NCI-H146 (cell line): ENCODE measurements at regions not wholly inside any gene's neighbourhood (a gene's known extent, or its start where the extent isn't known, plus 50 kb on each side); places are given as distances from the start of the nearest gene placed in this dataset.
A peak's percentile ranks its signal among the peaks of the same experiment; 100 is the strongest.

Experiments
- DNase-seq: peaks from one replicate; lab custom pipeline; 2025; lab: John Stamatoyannopoulos, UW

DNA sequence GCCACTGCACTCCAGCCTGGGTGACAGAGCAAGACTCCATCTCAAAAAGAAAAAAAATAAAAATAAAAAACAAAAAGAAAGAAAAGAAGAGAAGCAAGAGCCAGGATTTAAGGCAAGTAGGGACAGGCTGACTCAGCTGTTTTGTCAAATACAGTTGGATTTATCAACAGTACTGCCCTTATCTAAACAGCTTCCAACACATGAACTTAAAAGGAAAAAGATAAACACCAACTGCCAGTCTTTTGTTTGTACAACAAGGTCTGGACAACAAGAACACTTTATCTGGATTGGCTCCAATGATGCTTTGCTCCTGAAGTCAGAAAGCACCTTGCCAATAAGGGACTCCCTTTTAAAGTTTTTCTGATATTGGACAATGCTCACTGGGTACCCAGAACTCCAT, 886.0 kb downstream of the ADGRL2 start:
- DNase-seq: no peak

DNA sequence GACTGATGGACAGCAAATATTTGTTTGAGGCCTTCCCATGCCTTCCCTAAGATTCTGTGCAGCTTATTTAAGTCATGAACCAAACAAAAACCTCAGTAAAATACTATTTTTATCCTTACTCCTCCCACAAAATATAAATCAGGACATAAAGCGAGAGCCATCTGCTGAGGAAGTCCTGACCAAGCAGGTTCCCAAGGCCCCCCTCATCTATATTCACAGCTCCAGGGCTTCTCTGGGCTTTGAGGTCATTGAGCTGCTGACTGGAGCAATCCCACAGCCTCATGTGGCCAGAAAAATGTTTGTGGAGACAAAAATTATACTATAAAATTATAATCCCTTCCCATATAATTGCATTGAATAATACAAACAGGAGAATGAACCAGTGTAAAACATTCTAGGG, 846.2 kb downstream of the ADGRL2 start:
- no peak for DNase-seq

DNA sequence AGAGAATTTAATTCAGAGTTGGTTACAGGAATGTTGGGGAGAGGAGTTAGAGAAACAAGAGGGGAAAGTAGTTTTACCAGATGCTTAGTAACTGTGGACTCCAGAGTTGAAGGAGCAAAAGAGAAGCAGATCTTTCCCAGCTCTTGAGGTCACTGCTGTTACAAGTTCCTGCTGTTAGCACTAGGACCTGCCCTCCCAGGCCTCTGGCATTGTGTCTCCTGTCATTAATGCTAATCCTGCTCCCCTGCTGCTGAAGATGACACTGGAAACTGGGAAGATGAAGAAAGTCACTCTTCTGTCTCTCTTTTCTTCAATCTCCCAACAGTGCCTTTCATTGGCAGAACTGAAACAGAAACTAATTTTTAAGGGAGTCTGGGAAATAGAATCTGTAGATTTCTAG, 845.6 kb downstream of the ADGRL2 start:
- no peak for DNase-seq

DNA sequence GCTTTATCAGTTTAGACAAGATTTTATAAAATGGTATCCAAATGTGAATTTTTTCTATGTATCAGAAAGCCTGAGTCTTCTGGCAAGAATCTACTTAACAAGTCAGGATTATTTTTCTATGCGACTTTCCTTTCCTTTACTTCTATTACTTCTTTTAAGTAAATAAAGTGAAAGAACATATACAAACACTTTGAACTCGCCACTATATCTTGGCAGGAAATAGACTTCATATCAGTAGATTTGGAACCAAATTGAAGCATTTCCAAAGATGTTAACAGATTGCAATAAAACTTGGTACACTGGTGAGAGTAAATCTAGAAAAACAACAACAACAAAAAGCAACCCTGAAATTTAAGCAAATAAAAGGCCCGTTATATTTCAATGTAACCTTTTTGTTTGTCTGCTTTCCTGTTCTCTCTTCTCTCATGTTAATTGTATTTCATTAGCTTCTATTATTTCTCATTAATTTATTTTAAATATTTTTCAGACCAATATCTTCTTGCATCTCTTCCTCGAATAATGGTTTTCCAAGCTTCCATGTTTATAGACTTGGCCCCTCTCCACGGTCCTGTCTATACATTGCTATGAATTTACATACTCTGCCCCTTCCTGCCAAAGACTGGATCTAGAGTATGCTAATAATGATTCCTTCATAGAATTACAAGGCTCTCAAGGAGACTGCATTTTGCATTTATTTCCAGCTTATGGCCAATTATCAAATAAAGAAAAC, 843.6 kb downstream of the ADGRL2 start:
- no peak for DNase-seq

DNA sequence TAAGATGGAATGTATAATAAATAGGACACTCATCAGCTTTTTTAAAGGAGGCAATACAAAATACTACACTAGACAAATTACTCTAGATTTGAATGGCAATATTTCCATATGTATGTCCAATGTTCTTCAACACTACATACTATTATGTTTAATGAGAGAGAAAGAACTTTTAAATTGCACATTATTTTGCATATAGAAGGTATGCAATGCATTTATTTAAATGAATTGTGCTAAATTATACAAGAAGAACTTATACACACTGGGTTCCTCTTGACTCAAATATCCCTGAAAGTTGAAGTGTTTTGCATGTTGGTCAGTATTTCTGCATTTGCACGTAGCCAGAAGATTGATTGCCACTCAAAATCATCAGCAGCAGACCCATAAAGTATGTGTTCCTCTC, 839.6 kb downstream of the ADGRL2 start:
- DNase-seq: no peak

DNA sequence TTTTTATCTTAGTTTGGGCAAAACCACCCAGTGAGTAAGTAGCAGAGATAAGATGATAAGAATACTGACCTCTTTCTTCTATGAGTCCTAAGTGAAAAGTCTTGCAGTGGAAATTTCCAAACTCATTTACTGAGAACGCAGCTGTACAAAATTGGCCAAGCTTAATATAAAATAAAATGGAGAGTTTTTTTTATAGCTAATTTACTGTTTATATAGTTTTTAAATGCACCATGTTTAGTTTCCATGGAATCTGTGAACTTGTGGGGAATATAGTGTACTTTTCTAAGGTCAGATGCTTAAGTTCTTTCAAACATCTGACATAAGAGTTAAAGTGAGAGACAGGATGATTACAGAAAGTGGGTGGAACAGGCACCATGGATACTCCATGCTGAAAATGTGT, 833.5 kb downstream of the ADGRL2 start:
- DNase-seq: no peak

DNA sequence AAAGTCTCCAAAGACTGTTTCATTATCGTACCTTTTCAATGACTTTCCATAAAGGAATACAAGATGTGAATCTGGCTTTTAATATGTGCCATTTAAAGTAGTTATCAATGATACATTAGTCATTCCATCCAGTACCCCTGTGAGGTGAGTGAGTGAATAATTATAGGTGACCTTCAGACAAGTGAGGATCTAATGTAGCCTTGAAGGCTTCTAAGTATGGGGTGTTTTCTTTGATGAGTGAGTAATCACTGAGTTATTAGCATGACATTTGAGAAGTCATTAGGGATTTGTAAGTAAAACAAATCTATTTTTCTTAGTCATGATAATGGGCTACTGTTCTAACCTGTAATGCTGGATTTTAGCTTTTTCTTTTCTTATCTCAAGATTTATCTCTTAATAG, 831.4 kb downstream of the ADGRL2 start:
- DNase-seq: no peak

DNA sequence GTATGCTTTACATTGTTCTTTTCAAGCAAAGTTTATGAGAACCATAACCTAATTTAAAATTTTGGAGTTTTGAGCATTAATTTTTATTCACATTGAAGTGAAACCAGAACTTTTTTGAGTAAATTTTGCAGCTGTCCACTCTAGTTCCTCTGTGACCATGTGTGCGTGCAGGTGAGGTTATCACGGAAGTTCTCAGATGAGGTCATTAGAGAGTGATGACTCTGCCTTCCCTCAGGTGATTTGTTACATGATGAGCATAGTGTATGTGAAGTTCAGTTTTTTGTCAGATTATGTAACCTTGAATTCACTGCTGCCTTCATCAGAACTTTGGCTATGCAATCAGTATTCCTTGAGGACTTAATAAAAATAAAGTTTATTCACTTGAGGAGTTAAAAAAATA, 828.2 kb downstream of the ADGRL2 start:
- no peak for DNase-seq

DNA sequence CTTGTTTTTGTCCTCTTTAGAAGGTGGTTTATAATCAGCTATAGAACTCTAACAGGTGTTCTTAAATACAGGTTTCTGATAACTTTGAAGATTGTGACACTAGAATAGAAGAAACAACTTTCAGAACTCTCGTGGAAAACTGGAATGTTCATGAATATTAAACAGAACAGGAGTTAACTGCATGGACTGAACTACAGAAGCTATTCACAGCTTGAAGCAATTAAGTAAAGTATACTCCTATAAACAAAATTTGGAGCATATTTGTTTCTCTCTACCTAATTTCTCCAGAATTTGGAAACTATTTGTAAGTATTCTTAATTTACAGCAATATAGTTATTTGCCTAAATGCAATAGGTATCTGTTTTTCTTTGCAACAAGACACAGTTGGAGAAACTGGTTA, 824.8 kb downstream of the ADGRL2 start:
- no peak for DNase-seq

DNA sequence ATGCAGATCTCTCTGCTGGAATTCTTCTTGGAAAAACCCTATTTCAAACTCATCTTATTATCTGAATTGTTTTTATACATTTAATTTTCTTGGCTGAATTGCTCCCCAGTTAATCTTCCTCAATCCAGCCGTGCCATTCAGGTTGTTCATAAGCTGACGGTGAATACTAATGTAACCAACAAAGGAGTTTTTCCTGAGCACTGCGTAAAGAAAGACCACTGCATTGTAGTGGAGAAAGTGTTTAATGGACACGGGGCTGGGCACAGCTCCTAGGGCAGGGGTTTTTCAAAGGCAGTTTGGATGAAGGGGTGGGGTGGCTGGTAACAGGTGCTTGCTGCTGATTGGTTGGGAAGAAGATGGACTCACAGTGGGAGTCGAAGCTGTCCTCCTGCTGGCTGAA, 820.3 kb downstream of the ADGRL2 start:
- no peak for DNase-seq

DNA sequence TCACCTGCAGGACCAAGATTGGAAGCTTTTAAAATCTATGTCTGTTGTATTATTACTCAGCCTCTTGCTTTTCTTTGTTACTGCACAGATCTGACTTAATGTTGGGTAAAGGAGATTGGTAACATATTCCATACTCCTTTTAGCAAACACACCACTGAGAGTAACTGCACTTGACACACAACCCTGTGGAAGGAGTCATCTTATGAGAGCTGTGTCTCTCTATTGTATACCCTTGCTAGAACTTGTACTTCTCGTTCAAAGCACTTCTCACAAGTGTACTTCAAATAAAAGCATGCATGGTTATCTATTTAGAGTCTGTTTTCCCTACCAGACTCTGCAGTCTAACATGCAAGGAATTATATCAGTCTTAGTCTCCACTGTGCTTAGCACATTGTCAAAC, 813.4 kb downstream of the ADGRL2 start:
- no peak for DNase-seq

DNA sequence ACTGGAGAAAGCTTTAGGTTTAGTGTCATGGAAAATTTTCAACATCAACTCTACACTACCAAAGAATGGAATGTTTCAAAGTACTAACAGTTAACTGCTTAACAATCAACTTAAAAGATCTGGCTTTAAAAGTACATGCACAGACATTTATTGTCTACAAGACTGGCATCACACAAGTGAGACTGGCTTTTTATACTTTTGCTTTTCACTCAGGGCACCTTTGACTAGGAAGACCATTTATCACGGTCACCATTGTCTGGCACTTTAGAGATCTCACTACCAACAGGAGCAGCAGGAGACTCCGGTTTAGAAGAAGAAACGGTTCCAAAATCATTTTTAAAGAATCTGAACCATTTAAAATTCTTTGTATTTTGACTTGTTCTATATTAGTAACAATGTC, 812.3 kb downstream of the ADGRL2 start:
- DNase-seq: no peak

DNA sequence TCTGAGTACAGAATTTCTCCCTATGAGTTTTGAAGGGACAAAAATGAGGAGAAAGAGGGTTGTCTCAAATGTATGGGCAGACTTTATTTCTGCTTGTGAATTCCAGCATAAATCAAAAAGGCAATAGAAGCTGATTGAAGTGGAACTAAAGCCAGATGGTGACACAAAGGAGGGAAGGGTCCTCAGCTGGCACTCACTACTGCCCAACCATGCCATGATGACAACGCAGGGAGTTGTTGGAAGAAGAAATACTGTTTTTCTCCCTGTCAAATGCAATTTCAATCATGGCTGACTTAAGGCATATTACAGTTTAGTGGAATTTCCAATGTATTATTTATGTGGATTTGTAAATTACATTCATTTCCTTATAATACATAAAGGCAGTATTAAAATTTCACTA, 805.8 kb downstream of the ADGRL2 start:
- DNase-seq: no peak

DNA sequence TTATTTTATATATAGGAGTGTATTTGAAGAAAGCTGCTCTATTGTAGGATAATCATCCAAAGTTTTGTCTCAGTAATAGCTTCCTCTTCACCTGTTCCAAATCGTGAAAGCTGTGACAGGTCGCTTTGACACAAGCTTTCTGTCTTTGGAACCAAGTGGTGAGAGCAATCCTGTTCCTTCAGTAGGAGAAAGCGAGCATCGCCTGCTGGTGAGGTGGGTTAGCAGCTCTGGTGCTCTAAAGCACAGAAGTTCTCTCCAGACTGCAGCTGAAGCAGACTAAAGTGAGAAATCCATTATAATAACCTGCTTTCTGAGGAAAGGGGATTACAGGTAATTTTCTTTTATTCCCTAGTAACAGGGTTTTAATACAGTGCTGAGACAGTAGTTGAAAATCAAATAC, 803.8 kb downstream of the ADGRL2 start:
- DNase-seq: peak; percentile 49

DNA sequence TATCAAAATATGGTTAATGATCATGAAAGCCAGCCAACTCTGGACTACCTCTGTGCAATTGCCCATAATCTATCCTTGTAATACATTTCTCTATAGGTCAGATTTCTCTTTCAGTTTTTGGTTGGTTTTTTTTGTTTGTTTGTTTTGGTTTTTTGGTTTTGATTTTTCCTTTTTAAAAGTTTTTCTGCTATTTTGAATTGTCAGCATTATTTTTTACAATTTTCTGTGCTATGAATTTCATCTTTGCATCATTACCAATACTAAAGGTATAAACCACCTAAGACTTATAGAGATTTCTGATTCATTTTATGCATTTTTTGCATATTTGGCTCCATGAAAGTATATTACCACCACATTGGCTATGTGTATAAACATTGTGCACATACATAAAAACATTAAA, 799.6 kb downstream of the ADGRL2 start:
- no peak for DNase-seq

DNA sequence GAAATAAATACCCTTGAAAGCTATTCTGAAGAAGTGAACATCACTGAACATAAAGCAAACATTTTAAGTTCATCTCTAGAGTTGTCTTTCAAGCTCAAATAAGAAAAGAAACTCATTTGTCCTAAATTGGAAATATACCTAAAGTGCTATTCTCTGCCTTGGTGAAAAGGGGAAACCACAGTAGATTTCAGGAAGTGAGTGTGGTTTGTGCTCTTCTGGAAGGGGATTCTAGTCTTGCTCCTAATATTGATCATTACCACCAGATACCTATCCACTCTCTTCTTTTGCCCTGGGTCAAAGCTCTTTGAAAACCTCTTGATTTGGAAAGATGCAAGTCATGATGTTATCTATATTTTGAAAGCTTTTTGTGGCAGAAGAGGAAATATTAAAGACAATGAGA, 798.1 kb downstream of the ADGRL2 start:
- no peak for DNase-seq

DNA sequence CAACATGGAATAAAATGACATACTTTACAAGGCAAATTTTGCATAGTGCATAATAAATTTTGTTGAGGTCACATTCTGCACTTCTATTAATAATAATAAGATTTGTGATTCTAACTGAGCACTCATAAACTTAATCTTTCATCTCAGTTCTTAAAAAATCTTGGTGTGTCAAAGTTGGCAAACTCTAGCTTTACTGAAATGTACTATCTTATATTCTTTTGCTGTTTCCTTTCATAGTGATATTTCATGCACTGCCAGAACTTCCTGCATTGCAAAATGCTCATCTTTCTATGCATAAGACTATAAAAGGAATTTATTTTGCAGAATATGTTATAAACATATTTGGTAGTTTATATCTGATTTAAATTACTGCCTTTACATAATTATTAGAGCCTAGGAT, 797.6 kb downstream of the ADGRL2 start:
- no peak for DNase-seq

DNA sequence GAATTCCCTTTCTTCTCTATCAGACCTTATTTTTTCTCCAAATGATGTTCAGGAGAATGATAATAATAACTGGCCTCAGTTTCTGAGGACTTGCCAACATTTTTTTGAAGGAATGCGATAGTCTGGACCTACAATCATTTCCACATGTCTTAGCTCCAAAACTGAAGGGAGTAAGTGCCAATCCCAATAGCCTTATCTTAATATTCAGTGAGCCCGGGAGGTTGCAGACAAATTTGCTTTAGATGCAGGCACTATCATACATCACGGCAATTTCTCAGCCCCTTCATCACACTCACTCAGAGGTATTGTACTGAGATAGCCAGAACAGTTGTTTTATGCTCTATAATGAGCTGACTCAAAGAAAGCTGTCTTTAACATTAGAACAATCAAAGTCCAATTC, 796.9 kb downstream of the ADGRL2 start:
- DNase-seq: no peak

DNA sequence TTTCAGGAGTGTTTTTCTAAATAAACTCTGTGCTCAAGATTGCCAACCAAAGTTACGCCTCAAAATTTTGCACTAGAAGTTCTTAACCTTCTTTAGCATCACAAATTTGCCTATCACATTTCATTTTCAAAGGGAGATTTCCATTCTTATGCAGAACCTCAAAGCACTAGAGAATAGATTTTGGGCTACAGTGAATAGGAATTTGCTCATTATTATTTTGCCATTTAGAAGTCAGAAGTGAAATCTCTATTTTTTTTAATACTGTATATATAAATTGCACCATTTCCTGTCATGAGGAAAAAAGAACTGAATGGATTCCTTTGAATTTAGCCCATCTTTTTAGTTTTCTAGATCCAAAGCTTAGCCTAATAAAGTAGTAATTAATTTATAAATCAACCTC, 796.4 kb downstream of the ADGRL2 start:
- no peak for DNase-seq

DNA sequence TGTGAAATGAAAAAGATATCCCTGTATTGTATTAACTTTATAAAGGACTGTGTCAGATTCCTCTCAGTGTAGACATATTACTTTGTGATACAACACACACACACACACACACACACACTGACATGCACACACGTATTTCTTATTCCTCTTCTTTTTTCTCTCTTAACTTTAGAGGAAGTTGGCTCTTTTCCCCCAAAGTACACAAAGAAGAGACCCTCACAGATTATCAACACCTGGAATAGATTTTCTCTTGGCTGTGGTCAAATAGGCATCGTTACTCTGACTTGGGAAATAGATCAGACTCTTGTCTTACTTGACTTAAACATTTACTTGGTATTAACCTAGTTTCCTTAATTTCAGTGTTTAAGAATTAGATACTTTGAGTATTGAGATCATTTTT, 792.8 kb downstream of the ADGRL2 start:
- no peak for DNase-seq

DNA sequence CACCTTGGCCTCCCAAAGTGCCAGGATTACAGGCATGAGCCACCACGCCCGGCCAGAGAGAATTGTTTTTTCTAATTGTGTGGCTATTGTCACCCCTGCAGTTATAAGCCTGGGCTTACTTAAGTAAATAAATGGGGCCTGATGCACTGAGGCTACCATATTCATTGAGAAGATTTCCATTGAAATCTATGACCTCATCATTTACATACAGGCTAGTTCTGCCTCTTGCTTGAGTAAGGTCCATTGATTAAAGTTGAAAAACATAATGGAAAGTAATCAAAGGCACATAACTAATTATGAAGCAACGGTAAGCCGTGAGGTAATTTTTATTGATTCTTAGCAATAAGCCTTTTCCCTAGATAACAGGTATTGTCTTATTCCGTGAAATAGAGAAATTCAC, 788.9 kb downstream of the ADGRL2 start:
- DNase-seq: peak; percentile 12

DNA sequence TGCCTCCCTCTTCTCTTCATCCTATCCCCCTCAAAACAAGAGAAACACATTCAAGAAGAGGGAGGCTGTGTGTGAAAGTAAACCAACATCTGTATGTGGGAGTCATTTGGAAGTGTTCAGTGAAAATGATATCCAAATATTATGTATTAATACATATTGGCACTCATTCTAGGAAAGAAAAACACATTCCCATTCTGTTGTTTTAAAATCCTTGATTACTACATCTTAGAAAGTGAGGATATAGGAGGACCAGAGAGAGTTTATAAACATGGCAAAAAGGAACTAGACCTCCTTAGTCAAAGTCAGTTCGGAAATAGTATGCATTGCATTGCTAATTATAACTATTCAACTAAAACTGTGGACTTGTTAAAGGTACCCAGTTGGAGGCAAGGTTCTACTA, 786.6 kb downstream of the ADGRL2 start:
- DNase-seq: no peak

DNA sequence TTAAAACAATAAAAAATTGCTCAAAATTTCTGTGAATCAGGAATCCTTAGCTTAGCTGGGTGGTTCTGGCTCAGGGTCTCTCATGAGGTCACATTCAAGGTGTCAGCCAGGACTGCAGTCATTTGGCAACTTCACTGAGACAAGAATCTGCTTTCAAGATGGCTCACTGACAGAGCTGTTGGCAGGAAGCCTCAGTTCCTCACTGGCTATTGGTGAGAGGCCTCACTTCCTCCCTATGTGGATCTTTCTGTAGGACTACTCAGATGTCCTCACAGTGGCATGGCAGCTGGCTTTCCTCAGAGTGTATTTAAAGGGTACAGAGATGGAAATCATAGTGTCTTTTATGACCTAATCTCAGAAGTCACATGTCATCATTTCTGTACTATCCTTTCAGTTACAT, 785.7 kb downstream of the ADGRL2 start:
- no peak for DNase-seq

DNA sequence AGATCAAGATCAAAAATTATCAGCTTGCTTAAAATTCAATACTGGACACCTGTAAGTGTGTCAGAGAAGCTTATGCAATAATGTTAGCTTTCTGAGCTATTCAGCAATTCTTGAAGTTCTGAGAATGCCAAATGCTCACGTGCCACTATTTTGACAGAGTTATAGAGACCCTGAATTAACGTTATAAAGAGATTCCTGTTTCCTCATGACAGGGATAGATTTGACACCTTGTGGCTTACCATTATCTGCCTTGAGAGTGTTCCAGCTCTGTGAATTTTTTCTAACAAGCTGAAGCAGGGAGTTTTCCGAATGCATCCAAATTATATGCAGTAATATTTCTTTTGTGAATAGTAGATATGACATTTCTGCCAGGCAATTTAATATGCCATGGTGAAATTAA, 781.6 kb downstream of the ADGRL2 start:
- no peak for DNase-seq
